Endodermal cell (in vitro differentiated cells): ENCODE measurements at regions not wholly inside any gene's neighbourhood (a gene's known extent, or its start where the extent isn't known, plus 50 kb on each side); places are given as distances from the start of the nearest gene placed in this dataset.

Experiments used
- DNase-seq: peaks from one replicate; pipeline ENCODE4 v3.0.0-alpha.2; 2017
- H3K27ac ChIP-seq: 2 replicates; pipeline ENCODE4 v1.5.1; 2013; ENCODE audit warnings: mild to moderate bottlenecking, low read depth, low read length, moderate library complexity
- H3K27me3 ChIP-seq: 2 replicates; pipeline ENCODE4 v1.6.1; 2013; ENCODE audit warnings: mild to moderate bottlenecking, low read length, moderate library complexity; ENCODE audit not compliant: insufficient read depth, control insufficient read depth, poor library complexity, severe bottlenecking
- H3K36me3 ChIP-seq: 2 replicates; pipeline ENCODE4 v1.7.0; 2013; ENCODE audit warnings: mild to moderate bottlenecking, low read length, moderate library complexity; ENCODE audit not compliant: control insufficient read depth, insufficient read depth
- H3K4me1 ChIP-seq: one replicate; pipeline ENCODE4 v1.7.0; 2013; ENCODE audit warnings: low read length; ENCODE audit not compliant: control insufficient read depth, insufficient read depth
- H3K4me3 ChIP-seq: 2 replicates; pipeline ENCODE4 v1.5.1; 2013; ENCODE audit warnings: mild to moderate bottlenecking, low read length, moderate library complexity
- H3K9ac ChIP-seq: 2 replicates; pipeline ENCODE4 v1.6.1; 2013; ENCODE audit warnings: mild to moderate bottlenecking, low read length, moderate library complexity; ENCODE audit not compliant: poor library complexity, severe bottlenecking; ENCODE audit errors: extremely low read depth
- H3K9me3 ChIP-seq: 2 replicates; pipeline ENCODE4 v1.6.1; 2013; ENCODE audit warnings: mild to moderate bottlenecking, low read length, moderate library complexity; ENCODE audit not compliant: control insufficient read depth
- H3K27ac Mint-ChIP-seq: 2 replicates; pipeline ENCODE4 v1.8.0; 2020; ENCODE audit warnings: mixed read lengths
- H3K27me3 Mint-ChIP-seq: 2 replicates; pipeline ENCODE4 v1.8.0; 2021; ENCODE audit warnings: mild to moderate bottlenecking, mixed read lengths; ENCODE audit not compliant: insufficient read depth
- H3K36me3 Mint-ChIP-seq: 2 replicates; pipeline ENCODE4 v1.8.0; 2020; ENCODE audit warnings: low read depth, mixed read lengths
- H3K4me1 Mint-ChIP-seq: 2 replicates; pipeline ENCODE4 v1.8.0; 2020; ENCODE audit warnings: mixed read lengths
- H3K4me3 Mint-ChIP-seq: 2 replicates; pipeline ENCODE4 v1.8.0; 2020; ENCODE audit warnings: mild to moderate bottlenecking, moderate library complexity, mixed read lengths
- H3K9me3 Mint-ChIP-seq: 2 replicates; pipeline ENCODE4 v1.8.0; 2020; ENCODE audit warnings: mild to moderate bottlenecking, mixed read lengths
- WGBS, 2 experiments: methylation state at CpG; one replicate each; pipeline versions ENCODE4 v1.1.5 to v1.1.7; 2013; ENCODE audit warnings: missing lambda C conversion rate in 2 of 2, mixed read lengths in 1 of 2; ENCODE audit not compliant: insufficient coverage in 1 of 2, insufficient read length in 1 of 2; 5-methylcytosine and 5-hydroxymethylcytosine counted together
- TF ChIP-seq, protein P1 (sequence below): fragments of 200-600 bp; sonication (generic); conservative IDR thresholded peaks from 2 replicates; pipeline ENCODE4 v1.5.0; 2021; ENCODE audit warnings: antibody characterized with exemption, mild to moderate bottlenecking

DNA sequence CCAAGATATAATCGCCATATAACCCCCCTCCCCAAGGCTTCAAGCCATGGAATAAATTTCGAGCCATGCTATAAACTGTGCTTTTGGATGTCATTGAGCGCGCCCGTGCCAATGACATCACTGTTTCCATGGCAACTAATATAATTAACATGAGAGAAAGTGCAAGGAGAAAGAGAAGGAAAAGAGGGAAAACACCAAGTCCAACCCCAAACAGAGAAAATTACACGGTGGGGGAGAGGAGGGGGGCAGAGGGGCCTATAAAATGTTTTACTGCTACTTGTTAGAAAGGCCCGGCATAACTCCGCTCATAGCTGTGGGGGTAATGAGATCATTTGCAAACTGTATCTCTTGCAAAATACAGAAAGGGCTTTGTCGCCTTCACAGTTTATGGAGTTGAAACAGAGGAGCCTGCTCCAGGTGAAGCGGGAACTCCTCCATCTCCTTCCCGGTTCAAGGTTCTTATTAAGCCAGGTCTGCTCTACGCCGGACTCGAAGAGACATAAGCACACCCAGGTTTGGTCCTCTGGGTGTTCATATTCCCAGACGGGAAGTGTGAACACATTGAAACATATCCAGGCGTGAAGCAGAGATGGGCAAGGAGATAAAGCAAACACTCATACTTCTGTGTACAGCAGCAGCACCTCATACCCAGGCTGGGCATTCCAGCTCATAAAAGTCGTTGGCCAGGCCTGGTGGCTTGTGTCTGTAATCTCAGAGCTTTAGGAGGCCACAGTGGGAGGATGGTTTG lies 99.1 kb upstream of the MAP1LC3B2 start:
- Mint-ChIP-seq H3K9me3 (no peaks in the 10 kb centered on the region), H3K27me3 (no peaks in the 10 kb centered on the region), H3K27ac (no peak overlapping the region), H3K4me1 (peaks cover 8% of the 10 kb centered on the region), H3K4me3 (no peak overlapping the region), H3K36me3 (no peaks in the 10 kb centered on the region)
- Histone ChIP-seq H3K36me3 (no peaks in the 10 kb centered on the region), H3K27me3 (no peaks in the 10 kb centered on the region), H3K9me3 (no peaks in the 10 kb centered on the region), H3K27ac (no peak overlapping the region), H3K4me3 (no peak overlapping the region), H3K9ac (no peak overlapping the region), H3K4me1 (no peaks in the 10 kb centered on the region)
- DNase-seq, result no peak
- TF ChIP-seq, protein P1, sequence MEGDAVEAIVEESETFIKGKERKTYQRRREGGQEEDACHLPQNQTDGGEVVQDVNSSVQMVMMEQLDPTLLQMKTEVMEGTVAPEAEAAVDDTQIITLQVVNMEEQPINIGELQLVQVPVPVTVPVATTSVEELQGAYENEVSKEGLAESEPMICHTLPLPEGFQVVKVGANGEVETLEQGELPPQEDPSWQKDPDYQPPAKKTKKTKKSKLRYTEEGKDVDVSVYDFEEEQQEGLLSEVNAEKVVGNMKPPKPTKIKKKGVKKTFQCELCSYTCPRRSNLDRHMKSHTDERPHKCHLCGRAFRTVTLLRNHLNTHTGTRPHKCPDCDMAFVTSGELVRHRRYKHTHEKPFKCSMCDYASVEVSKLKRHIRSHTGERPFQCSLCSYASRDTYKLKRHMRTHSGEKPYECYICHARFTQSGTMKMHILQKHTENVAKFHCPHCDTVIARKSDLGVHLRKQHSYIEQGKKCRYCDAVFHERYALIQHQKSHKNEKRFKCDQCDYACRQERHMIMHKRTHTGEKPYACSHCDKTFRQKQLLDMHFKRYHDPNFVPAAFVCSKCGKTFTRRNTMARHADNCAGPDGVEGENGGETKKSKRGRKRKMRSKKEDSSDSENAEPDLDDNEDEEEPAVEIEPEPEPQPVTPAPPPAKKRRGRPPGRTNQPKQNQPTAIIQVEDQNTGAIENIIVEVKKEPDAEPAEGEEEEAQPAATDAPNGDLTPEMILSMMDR, result no peak
- 85 to 86% methylated on average over 13 to 15 of the region's 17 CpGs for WGBS, 2 experiments

DNA sequence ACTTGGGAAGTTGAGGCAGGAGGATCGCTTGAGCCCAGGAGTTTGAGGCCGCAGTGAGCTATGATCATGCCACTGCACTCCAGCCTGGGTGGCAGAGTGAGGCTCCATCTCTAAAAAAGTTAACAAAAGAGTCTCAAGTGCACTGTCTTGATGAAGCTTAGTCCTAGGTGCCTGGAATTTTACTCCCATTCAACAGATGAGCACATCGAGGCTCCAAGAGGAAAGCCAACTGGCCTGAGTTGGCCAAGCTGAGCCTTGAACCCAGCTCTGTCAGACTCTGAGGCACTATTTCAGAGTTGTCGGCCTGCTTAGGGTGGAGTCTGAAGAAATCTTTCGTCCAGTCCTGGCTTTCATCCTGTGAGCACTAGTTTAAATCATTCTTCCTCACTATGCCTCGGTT lies 98.1 kb upstream of the MAP1LC3B2 start:
- WGBS, 2 experiments, result 95 to 98% methylated on average over 6 of the region's 6 CpGs
- no peak overlapping the region for H3K4me3 ChIP-seq
- H3K36me3 ChIP-seq, result no peaks in the 10 kb centered on the region
- no peak overlapping the region for H3K9ac ChIP-seq
- Mint-ChIP-seq H3K4me1 (peaks cover 6% of the 10 kb centered on the region), H3K27me3 (no peaks in the 10 kb centered on the region), H3K4me3 (no peak overlapping the region), H3K36me3 (no peaks in the 10 kb centered on the region), H3K9me3 (no peaks in the 10 kb centered on the region), H3K27ac (no peak overlapping the region)
- no peaks in the 10 kb centered on the region for H3K27me3 ChIP-seq
- no peak for DNase-seq
- no peaks in the 10 kb centered on the region for H3K9me3 ChIP-seq
- H3K4me1 ChIP-seq, result no peaks in the 10 kb centered on the region
- TF ChIP-seq, protein P1, result no peak
- no peak overlapping the region for H3K27ac ChIP-seq

DNA sequence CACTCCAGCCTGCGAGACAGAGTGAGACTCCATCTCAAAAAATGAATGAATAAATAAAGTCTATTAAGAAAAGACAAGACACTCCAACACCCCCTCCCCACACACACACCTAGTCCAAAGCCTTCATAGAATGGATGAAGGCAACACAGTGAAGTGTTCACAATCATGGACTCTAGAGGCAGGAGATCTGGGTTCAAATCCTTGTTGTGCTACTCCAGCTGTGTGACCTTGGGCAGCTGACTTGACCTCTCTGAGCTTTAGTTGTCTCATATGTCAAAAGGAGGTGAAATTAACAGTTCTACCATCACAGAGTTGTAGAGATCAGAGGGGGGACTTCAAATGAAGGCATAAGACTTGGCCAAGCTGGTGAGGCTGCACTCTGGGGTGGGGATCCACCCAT lies 95.8 kb upstream of the MAP1LC3B2 start:
- DNase-seq, result no peak
- H3K9ac ChIP-seq, result no peak overlapping the region

More for the DNA sequence above, 95.8 kb upstream of the MAP1LC3B2 start:
- TF ChIP-seq, protein P1, result no peak
- WGBS, 2 experiments, result 88% methylated on average over 1 of the region's 1 CpG; no CpG with 5 or more reads in 1 of the 2 experiments
- Histone ChIP-seq H3K4me1 (no peaks in the 10 kb centered on the region), H3K27me3 (no peaks in the 10 kb centered on the region), H3K27ac (no peak overlapping the region), H3K9me3 (no peaks in the 10 kb centered on the region), H3K4me3 (no peak overlapping the region), H3K36me3 (no peaks in the 10 kb centered on the region)
- no peaks in the 10 kb centered on the region for H3K27me3 Mint-ChIP-seq
- H3K4me3 Mint-ChIP-seq, result no peak overlapping the region
- H3K9me3 Mint-ChIP-seq, result no peaks in the 10 kb centered on the region
- no peaks in the 10 kb centered on the region for H3K36me3 Mint-ChIP-seq
- H3K4me1 Mint-ChIP-seq, result peaks cover 4% of the 10 kb centered on the region
- H3K27ac Mint-ChIP-seq, result no peak overlapping the region
